Mammary epithelial cell (primary cell): ENCODE measurements at regions not wholly inside any gene's neighbourhood (a gene's known extent, or its start where the extent isn't known, plus 50 kb on each side); places are given as distances from the start of the nearest gene placed in this dataset.

Experiments used
- EZH2 ChIP-seq: IDR thresholded peaks from 2 replicates; pipeline ENCODE4 v1.6.1; 2012; ENCODE audit warnings: low read length, inconsistent platforms, borderline replicate concordance
- TF ChIP-seq, protein P1 (sequence below), 2 donors: IDR thresholded peaks in 1 of 2; conservative IDR thresholded peaks in 1 of 2; 2 replicates each; pipeline ENCODE4 v1.5.1; 2011 to 2012; ENCODE audit warnings: inconsistent platforms in 2 of 2, low read length in 2 of 2, mild to moderate bottlenecking in 2 of 2, control low read depth in 1 of 2, low read depth in 1 of 2; ENCODE audit not compliant: insufficient read depth in 1 of 2; ENCODE audit errors: extremely low read depth in 1 of 2

DNA sequence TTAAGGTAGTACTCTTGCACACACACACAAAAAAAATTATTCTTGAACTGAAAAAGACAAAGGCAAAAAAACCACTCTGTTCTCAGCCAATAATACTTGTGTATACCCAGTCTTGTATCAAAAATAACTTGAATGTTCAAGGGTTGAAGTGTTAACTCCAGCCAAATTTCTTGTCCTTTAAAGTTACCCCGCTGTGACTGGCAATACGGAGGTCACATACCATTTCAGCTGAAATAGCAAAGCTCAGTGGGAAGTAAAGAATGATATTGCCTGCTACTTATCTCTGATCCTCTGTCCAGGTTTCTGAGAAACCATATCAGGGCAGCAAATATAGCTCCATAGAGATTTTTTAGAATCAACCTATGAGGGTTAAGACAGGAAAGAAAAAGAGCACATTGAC lies 167.4 kb downstream of the C12orf50 start:
- TF ChIP-seq, protein P1, sequence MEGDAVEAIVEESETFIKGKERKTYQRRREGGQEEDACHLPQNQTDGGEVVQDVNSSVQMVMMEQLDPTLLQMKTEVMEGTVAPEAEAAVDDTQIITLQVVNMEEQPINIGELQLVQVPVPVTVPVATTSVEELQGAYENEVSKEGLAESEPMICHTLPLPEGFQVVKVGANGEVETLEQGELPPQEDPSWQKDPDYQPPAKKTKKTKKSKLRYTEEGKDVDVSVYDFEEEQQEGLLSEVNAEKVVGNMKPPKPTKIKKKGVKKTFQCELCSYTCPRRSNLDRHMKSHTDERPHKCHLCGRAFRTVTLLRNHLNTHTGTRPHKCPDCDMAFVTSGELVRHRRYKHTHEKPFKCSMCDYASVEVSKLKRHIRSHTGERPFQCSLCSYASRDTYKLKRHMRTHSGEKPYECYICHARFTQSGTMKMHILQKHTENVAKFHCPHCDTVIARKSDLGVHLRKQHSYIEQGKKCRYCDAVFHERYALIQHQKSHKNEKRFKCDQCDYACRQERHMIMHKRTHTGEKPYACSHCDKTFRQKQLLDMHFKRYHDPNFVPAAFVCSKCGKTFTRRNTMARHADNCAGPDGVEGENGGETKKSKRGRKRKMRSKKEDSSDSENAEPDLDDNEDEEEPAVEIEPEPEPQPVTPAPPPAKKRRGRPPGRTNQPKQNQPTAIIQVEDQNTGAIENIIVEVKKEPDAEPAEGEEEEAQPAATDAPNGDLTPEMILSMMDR (conservative IDR thresholded peaks at IDR 0.05 in 1 of 2, IDR thresholded peaks at IDR 0.05 in 1 of 2; ENCODE audit: extremely low read depth in 1 of 2, insufficient read depth in 1 of 2, low read depth in 1 of 2, low read length in 2 of 2): no peak
- no peak for TF ChIP-seq EZH2
